NCI-H187 (cell line): ENCODE measurements at regions not wholly inside any gene's neighbourhood (a gene's known extent, or its start where the extent isn't known, plus 50 kb on each side); places are given as distances from the start of the nearest gene placed in this dataset.
A peak's percentile ranks its signal among the peaks of the same experiment; 100 is the strongest.

Source experiments
- DNase-seq, 2 experiments: peaks; one replicate each; lab custom pipeline; 2025; lab: John Stamatoyannopoulos, UW

- DNase-seq = no peak
Measured at GRCh38 chrX:15983034-15983433, 128.4 kb upstream of the AP1S2 start.

GRCh38 chrX:15977644-15978043 lies 123.0 kb upstream of the AP1S2 start:
- DNase-seq = no peak

- no peak for DNase-seq
Measured at GRCh38 chrX:15976396-15976795, 121.8 kb upstream of the AP1S2 start.

DNA sequence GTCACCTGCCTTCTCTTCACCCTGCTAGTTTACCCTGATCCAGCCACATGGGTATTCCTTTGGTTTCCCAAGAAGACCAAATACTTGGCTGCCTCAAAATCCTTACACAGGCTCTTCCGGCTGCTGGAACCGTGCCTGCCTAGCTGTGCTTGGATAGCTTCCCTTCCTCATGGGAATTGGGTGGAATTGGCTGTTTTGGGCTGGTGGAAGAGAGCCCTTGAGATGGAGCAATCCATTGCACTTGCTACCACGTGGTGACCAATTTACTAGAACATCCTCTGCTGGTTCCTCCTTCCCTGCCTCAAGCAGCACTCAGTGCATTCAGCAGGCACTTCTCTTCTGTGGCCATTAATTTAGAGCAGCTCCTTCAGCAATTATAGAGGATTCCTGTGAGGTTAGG lies 119.3 kb upstream of the AP1S2 start:
- DNase-seq = peak in 1 of 2 experiments; percentile 5

DNA sequence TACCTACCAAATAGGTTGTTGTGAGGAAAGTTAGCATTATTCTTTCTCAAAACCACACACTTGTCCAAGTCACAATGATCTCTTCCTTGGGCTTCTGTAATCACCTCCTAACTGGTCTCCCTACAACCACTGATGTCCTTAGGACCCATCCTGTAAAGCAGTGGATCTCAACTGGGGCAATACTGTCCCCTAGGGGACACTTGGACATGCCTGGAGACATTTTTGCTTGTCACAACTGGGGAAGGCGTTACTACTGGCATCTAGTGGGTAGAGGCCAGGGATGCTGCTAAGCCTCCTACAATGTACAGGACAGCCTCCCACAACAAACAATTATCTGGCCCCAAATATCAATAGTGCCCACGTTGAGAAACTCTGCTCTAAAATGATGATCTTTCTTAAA lies 118.7 kb upstream of the AP1S2 start:
- no peak for DNase-seq

DNA sequence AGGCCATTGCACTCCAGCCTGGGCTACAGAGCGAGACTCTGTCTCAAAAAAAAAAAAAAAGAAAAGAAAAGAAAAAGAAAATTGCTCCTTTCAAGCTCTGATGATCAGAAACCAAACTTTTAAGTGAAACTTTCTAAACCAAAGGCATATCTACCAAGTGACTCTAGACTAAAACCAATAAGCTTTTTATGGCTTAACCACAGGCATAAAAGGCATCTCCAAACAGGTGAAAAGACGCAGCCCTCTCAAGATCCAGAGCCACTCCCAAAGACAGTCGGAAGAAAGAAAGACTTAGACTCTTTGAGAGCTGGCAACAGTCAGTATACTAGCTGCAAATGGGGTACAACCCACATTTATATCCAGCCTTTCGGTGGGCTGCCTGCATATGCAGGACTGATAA lies 117.1 kb upstream of the AP1S2 start:
- DNase-seq = no peak

DNA sequence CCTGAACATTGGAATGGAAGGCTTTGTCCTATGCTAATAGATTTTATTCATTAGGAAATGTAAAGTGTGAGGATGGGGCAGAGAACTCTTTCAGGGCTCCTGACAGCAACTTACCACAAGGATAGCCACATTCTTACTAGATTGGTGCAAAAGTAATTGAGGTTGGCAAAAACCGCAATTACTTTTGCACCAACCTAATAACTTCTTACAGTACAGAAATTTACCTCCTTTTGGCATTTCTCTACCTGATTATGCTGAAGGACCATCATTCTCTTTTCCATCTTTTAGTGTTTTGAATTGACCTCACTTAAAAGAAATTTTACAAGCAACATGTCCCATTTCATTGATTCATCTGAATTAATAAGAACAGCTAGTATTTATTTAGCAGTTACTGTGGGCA lies 109.2 kb upstream of the AP1S2 start:
- no peak for DNase-seq

DNA sequence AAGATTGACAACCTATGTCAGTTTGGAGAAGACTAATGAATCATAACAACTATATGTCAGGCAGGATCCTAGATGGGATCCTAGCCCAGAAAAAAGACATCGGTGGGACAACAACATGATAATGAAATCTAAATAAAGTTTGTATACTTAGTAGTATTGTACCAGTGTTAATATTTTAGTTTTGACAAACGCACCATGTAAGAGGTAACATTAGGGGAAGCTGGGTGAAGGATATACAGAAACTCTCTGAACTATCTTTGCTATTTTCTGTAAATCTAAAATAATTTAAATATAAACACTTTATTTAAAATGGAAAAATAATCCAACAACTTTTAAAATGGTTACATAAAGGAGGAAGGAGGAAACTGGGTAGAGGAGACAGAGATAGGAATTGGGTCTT lies 105.6 kb upstream of the AP1S2 start:
- DNase-seq = no peak

- DNase-seq = no peak
Measured at GRCh38 chrX:15956681-15957080, 102.1 kb upstream of the AP1S2 start.

- DNase-seq = no peak
Measured at GRCh38 chrX:15953801-15954200, 99.2 kb upstream of the AP1S2 start.

- no peak for DNase-seq
Measured at GRCh38 chrX:15952212-15952611, 97.6 kb upstream of the AP1S2 start.

- DNase-seq = no peak
Measured at GRCh38 chrX:15948318-15948660, 93.7 kb upstream of the AP1S2 start.

DNA sequence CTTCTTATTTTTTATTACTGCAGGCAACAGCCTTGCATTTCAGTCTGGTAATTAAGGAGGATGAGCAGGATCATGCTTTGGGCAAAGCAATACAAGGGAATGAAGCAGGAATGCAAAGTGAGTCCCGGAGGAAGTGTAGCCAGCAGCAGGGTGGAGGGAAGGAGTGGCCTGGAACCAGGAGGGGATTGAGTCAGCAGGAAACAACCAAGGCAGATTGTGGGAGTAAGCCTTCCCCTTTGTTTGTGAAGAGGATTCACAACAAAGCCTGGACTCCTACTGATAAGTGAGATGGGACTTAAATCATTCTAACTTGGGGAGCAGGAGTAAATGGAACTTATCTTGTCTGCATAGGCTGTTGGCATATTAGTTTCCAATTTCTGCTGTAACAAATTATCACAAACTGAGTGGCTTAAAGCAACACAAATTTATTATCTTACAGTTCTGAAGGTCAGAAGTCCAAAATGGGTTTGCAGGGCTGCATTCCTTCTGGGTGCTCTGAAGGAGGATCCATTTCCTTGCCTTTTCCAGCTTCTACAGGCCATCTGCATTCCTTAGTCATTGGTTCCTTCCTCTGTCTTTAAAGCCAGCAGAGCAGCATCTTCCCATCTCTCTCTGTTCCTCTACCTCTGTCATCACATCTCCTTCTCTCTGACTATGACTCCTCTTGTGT lies 93.2 kb upstream of the AP1S2 start:
- no peak for DNase-seq

GRCh38 chrX:15946783-15947580 lies 92.4 kb upstream of the AP1S2 start:
- DNase-seq = no peak

DNA sequence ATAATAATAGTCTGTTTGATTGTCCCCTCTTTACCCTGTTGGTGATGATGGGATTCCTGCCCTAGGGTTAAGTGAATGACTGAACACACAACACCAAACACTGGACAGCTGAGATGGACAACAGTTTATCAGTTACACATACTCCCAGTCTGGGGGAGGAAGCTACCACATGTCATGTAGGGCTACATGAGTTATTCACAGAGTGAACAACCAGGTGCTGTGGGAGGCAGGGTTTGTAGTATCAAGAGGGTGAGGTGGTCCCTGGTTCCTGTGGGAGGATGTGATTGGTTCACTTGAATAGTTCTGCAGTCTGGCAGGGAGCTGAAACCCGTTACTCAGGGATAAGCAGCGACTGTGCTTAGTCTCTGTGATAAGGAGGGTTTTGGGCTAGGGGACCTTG lies 88.8 kb upstream of the AP1S2 start:
- no peak for DNase-seq

GRCh38 chrX:15942307-15942706 lies 87.7 kb upstream of the AP1S2 start:
- no peak for DNase-seq

- no peak for DNase-seq
Measured at GRCh38 chrX:15939737-15940136, 85.1 kb upstream of the AP1S2 start.

DNA sequence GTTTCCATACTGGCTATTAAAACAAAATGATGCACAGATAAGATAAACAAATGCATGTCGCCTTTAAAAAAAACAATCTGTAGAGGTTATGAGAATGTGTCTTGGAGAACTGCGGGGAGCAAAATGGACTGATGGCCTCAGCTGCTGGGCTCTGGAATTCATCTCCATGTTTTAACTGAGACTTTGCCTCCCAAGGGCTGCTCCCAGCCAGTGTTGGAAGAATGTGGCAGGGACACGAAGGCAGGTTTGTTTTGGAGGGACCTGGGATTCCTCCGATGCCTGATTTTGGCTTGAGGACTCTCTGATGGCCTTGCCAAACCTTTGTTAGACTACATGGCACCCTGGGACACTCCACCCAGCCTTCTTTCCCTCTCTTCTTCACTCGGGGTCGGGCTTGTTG lies 83.5 kb upstream of the AP1S2 start:
- DNase-seq = no peak

DNA sequence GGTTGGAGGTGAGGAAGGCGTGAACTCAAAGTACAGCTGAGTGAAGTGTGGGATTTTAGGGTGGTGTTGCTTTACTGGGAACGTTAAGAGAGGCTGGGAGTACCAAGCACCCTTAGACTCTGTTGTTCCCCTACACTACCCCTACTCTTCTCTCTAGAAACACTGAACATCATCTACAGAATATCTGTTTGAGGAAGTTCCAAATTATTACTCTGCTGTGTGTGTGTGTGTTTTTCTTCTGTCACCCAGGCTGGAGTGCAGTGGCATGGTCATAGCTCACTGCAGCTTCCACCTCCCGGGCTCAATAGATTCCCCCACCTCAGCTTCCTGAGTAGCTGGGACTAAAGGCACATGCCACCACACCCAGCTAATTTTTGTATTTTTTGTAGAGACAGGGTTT lies 76.7 kb upstream of the AP1S2 start:
- DNase-seq = no peak

DNA sequence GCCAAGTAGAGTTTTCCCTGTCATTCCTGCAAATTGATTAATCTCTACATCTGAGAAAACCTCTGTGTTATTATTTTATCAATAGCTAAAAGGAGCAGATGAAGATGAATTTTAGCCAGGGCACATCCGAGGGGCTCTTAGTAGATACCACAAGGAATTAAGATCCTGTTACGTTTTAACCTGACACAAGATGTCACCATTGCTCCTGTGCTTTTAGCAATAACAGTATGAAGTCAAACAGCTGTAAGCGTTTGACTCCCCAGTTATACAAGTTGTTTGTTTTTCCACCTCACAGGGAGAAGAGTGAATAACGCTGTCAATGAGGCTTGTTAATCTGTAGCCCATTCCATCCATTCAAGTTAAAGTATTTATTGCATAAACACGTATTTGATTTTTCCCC lies 76.0 kb upstream of the AP1S2 start:
- no peak for DNase-seq

GRCh38 chrX:15929194-15929593 lies 74.6 kb upstream of the AP1S2 start:
- no peak for DNase-seq

GRCh38 chrX:15926622-15927021 lies 72.0 kb upstream of the AP1S2 start:
- DNase-seq = no peak

DNA sequence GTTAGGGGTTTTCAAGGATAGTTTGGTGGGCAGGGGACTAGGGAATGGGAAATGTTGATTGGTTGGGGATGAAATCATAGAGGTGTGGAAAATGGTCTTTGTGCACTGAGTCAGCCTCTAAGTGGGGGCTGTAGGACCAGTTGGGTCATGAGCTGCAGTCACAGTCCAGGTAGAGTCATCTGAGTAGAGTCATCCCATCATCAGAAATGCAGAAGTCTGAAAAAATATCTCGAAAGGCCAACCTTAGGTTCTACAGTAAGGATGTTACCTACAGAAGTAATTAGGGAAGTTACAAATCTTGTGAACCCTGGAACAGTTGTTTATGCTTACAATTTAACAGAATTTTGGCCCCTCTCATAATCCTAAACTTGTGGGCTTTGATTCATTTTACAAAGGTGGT lies 63.4 kb upstream of the AP1S2 start:
- no peak for DNase-seq

GRCh38 chrX:15916704-15917084 lies 62.1 kb upstream of the AP1S2 start:
- DNase-seq = no peak
